ENCODE measurements at regions not wholly inside any gene's neighbourhood (a gene's known extent, or its start where the extent isn't known, plus 50 kb on each side); places are given as distances from the start of the nearest gene placed in this dataset.

- TF ChIP-seq CTCF (IDR thresholded peaks at IDR 0.05) (no peak), POLR2A (IDR thresholded peaks at IDR 0.05) (no peak)
Observed at GRCh38 chr3:98670020-98670419, 76.6 kb upstream of the CPOX start.
